AG09319 (cell line): ENCODE measurements at regions not wholly inside any gene's neighbourhood (a gene's known extent, or its start where the extent isn't known, plus 50 kb on each side); places are given as distances from the start of the nearest gene placed in this dataset.
A peak's percentile ranks its signal among the peaks of the same experiment; 100 is the strongest.

Experiments
- DNase-seq: peaks from one replicate; pipeline ENCODE4 v3.0.0-alpha.2; 2010; ENCODE audit warnings: low read depth; ENCODE audit errors: extremely low read depth
- CTCF ChIP-seq: IDR thresholded peaks from 2 replicates; pipeline ENCODE4 v1.5.1; 2011; ENCODE audit warnings: low read depth, mild to moderate bottlenecking, inconsistent platforms, low read length, moderate library complexity

- TF ChIP-seq CTCF = no peak
- no peak for DNase-seq
Observed at GRCh38 chr14:83208341-83208740, 1674.7 kb upstream of the SEL1L start.

GRCh38 chr14:83217492-83217891, 1683.8 kb upstream of the SEL1L start:
- peak; percentile 45 for DNase-seq
- peak; percentile 27 for TF ChIP-seq CTCF

GRCh38 chr14:83247924-83248639, 1714.4 kb upstream of the SEL1L start:
- TF ChIP-seq CTCF = no peak
- DNase-seq = no peak

GRCh38 chr14:83251402-83251801, 1717.7 kb upstream of the SEL1L start:
- DNase-seq = no peak
- TF ChIP-seq CTCF = no peak

GRCh38 chr14:83253870-83254269, 1720.2 kb upstream of the SEL1L start:
- DNase-seq = no peak
- no peak for TF ChIP-seq CTCF

GRCh38 chr14:83255015-83255726, 1721.5 kb upstream of the SEL1L start:
- no peak for DNase-seq

More at GRCh38 chr14:83255015-83255726, 1721.5 kb upstream of the SEL1L start:
- no peak for TF ChIP-seq CTCF
